GM21737 (cell line): ENCODE measurements at regions not wholly inside any gene's neighbourhood (a gene's known extent, or its start where the extent isn't known, plus 50 kb on each side); places are given as distances from the start of the nearest gene placed in this dataset.

Experiments used
- ATAC-seq: cut with Tn5 transposase; IDR thresholded peaks from one replicate; pipeline ENCODE4 v1.9.1; 2021; ENCODE audit warnings: mild to moderate bottlenecking, moderate library complexity; ENCODE audit not compliant: unreplicated experiment

DNA sequence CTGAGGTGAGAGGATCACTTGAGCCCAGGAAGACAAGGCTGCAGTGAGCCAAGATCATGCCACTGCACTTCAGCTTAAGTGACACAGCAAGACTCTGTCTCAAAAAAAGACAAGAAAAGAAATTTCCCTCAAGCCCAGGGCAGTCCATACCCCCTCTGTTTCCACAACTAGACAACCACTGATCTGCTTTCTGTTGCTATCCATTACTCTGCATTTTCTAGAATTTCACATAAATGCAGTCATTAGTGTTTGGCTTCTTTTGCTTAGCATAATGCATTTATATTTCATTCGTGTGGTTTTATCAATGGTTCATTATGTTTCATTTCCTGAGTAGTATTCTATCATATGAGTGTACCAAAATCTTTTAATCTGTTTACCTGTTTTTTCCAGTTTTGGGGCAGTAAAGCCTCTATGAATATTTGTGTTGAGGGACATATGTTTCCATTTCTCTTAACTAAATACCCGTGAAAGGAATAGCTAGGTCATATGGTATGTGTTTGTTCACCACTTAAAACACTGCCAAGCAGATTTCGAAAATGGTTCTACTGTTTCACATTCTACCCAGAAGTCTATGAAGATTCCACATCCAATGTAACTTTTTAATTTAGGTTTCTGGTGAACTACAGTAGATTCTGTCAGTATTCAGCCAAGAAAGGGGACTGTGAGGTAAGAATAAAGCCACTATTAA, 271.8 kb downstream of the ZNF608 start:
- ATAC-seq = no peak

DNA sequence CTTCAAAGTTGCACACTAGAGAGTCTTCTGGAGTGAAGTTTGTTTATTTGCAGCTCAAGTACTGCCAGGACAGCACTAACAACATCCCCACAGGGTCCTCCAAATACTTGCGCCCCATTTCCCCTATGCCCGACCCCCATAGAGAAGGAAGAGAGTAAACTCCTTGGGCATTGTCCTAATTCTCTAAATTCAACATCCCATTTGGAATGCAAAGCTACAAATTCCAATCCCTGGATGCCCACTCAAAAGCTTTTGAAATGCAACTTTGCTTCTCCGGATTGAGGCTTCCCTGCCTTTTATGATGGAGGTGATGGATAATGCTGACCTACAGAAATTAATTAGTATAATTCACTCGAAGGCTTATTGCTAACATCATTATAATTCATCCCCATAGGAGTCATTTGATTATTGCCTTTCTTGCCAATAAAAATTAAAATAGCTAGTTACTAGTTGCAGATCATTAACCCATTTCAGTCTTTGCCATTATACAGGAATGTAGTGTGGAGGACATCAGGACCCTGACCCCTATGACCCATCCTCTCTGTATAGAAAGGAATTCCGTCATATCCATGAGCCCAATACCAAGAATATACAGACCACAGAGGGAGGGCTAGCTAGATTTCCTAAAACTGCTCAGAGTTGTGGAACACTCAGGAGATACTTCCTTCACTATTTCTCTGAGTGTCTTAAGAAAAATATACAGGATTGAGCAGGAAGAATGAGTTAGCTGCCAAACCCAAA, 277.6 kb downstream of the ZNF608 start:
- ATAC-seq = no peak

DNA sequence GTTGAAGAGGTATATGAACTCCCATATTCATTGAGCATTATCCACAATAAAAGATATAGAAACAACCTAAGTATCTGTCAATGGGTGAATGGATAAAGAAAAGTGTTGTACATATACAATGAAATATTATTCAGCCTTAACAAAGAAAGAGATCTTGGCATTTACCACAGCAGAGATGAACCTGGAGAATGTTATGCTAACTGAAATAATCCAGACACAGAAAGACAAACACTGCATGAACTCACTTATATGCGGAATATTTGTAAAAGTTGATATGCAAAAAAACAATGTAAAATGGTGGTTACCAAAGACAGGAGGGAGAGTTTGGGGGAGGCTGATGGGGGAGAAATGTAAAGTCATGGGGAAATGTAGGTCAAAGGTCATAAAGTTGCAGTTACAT, 278.7 kb downstream of the ZNF608 start:
- no peak for ATAC-seq

DNA sequence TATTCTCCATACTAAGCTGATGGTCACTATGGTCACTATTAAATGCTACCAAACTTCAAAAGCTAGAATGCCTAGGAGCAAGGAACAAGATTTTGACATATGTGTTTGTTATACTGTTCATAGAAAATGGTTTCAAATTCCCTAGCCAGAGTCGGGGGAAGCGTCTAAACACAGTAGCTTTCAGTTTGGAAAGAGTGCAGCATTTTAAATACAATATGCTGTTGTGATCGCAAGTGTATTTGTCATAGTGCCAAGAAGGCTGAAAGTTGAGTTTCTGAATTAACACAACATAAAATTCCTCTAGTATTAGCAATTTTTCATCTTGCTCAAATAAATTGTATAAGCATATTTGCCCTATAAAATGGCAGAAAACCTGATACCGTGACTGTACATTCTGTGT, 280.4 kb downstream of the ZNF608 start:
- no peak for ATAC-seq

DNA sequence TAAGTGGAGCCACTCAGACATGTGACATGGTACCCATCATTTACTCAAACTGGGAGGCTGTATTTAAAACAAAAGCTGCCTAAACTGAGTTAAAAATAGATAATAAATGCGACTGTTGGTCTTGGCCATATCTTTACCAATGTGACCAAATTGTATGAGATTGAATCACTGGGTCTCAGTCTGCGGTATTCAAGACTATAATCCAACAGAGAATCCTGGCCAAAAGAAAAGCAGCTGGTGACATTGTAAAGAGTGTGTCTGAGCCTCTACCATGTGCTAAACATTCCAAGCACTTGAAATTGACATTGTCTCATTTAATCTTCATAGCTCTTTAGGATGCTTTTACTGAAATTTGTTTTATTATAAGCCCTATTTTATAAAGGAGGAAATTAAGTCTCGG, 282.6 kb downstream of the ZNF608 start:
- no peak for ATAC-seq

DNA sequence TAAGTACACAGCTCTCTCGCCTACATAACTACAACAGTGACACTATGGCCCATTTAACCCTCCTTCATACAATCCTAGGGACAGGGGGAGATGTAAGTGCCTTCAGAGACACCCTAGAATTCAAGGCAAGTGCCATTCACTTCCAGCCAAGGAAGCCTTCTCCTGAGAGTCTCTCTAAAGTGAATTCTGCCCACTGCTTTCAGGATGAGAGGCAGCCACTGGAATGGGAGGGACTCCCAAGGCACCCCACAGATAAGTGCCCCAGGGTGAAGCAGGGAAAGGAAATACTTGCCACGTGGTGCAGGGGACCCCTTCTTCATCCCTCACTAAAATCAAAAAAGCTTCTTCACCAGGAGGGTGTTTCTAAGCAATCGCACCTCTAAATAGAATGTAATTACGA, 283.7 kb downstream of the ZNF608 start:
- no peak for ATAC-seq

- ATAC-seq = no peak
Observed at GRCh38 chr5:124461941-124462340, 284.5 kb downstream of the ZNF608 start.

DNA sequence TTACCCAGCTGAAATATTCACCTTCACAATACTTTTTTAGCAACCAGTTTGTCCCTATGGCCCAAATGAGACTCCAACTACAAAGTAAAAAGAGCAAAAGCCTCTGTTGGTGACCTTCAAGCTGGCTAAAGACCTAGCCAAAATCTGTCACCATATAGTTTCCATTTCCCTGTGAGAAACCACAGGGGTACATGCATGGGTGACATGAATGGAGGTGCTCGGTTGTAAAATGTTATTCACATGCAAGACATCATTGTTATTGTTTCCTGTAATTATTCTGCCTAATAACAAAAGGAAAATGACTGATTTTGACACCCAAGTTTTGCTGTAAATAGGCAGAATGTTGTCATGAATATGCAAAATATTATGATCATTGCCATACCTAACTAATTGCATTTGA, 285.3 kb downstream of the ZNF608 start:
- ATAC-seq = no peak

DNA sequence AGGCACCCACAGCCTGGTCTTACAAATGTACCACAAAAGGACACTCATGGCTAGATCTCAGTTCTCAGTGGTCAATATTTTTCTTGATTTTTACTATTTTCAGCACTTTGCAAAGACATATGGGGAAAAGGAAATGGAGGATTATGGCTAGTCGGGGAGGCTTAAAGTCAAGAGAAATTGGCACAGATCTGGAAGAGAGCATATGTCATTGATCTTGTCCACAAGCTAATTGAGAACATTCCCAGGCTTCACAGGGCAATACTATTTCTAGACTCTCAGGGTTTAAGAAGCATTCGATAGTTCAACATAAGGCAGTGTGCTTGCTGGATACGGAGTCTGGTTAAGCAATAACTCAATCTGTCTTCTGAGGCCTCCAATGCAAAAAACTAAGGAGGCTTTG, 285.8 kb downstream of the ZNF608 start:
- no peak for ATAC-seq

- ATAC-seq = no peak
Observed at GRCh38 chr5:124459984-124460383, 286.5 kb downstream of the ZNF608 start.

DNA sequence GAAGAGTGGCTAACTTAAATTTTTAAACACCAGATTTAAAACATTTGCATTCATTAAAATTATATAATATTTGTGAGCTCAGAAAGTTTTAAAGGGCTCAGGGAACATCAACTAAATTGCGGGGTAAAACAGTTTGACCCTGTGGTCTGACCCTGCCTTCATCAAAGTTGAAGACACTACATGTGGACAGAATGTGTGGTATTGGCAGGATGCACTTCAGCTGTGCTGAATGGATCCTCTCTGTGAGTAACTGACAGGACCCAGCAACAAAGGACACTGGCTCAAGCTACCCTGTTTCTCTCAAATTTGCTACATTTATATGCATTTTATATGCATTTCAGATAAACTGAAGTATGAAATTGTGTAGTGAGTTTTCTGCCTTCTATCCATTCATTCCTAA, 288.5 kb downstream of the ZNF608 start:
- no peak for ATAC-seq

- no peak for ATAC-seq
Observed at GRCh38 chr5:124457101-124457500, 289.3 kb downstream of the ZNF608 start.

DNA sequence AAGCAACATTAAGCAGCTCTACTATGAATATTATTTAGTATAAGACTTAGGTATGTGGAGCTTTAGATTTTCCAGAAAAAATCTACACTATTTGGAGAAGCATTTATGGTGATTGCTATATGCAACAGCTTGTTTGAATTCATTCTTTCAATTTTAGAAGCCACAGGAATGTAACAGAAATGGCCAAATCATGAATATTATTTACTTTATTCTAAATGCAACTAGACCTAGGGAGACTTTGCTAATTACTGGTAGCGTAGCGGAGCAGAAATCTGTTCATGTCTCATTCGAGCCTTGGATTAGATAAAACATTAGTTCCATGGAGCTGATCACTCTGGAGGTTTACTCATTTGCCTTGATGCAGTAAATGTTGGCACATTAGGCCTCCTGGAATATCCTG, 290.2 kb downstream of the ZNF608 start:
- no peak for ATAC-seq

DNA sequence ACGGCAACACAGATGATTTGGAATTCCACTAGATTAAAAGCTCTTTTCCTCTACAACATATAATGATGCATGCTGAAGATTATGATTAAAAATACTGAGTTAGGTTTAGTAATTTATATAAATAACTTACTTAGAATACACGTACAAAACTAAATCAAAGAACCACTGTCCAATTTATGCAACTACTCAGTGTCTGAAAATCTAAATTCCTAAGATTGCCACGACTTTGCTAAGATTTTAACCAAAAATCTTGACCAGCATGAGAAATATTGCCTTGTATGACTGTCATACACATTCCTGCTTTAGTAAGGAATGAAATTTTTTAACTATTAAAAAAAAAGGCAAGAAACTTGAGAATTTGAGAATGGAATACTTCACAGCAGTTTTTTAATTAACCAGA, 292.4 kb downstream of the ZNF608 start:
- ATAC-seq = no peak

GRCh38 chr5:124453221-124454051, 293.0 kb downstream of the ZNF608 start:
- peak; percentile 99 for ATAC-seq

DNA sequence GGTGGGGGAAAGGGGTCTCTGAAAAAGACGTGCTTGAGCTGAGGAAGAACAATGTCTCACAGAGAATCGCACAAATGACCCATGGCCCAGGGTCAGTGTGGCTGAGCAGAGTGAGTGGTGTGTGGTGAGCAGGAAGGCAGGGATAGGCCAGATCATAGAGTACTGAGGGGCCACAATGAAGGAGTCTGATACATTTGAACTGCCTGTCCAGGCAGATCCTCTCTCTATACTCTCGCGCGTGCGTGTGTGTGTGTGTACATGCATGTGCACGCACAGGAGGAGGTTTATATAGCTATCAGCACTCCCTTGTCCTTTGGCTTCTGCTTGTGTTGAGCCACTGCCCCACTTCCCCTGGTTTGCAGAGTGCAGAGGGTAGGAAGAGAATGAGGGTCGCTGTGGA, 294.0 kb downstream of the ZNF608 start:
- no peak for ATAC-seq

GRCh38 chr5:124451721-124452383, 294.6 kb downstream of the ZNF608 start:
- ATAC-seq = no peak

DNA sequence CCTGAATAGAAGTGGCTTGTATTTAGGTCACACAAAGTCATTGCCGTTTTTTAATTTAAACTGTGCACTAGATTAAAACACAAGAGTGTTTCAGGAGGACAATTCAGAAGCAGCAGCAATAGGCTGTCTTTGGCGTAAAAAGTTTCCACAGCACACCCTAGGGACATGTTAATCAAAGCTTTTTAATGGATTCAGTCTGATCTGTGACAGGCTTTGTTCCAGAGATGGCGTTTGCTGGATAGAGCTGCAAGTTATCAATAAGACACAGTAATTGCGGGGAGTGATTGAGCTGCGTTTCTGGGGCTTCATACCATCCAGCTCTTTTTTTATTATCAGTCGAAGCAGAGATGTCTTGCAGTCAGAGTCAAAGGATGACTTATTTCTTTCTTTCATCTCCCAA, 300.3 kb downstream of the ZNF608 start:
- ATAC-seq = no peak

DNA sequence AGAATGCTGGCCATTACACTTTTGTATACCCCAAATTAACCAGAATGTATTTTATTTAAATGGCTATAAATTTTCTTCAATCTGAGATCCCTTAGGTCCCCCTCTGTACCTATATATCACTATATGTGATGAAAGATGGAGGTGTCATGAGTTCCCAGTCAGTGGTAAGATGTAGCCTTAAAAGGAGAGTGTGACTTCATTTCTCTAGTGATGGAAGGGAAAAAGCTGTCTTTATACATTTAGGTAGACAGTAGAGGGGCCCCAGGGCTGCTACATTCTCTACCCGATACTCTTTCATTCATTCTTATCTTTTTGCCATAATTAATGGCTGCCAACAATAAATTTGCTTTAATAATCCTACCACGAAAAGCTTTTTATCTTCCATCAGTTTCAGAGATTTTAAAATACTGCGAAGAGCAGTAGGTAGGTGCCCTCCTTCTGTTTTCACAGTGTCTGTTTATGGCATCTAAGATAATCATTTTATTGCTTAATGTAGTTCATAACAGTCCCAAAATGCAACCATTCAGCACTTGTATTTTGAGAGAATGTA, 301.3 kb downstream of the ZNF608 start:
- ATAC-seq = no peak

GRCh38 chr5:124444147-124444775, 302.2 kb downstream of the ZNF608 start:
- ATAC-seq = peak; percentile 100

GRCh38 chr5:124440471-124440870, 306.0 kb downstream of the ZNF608 start:
- ATAC-seq = no peak
